Suprapubic skin (tissue), 4 donors: ENCODE measurements at regions not wholly inside any gene's neighbourhood (a gene's known extent, or its start where the extent isn't known, plus 50 kb on each side); places are given as distances from the start of the nearest gene placed in this dataset.

Source experiments
- DNase-seq, 2 donors: peaks; one replicate each; pipeline ENCODE4 v3.0.0-alpha.2; 2019; ENCODE audit warnings: low spot score in 2 of 2
- H3K27ac ChIP-seq: fragments of 200-600 bp; sonication (generic); one replicate; pipeline ENCODE4 v1.5.1; 2019
- H3K27me3 ChIP-seq: fragments of 200-600 bp; sonication (generic); one replicate; pipeline ENCODE4 v1.5.1; 2019
- H3K36me3 ChIP-seq: fragments of 200-600 bp; sonication (generic); one replicate; pipeline ENCODE4 v1.5.1; 2019
- H3K4me1 ChIP-seq: fragments of 200-600 bp; sonication (generic); one replicate; pipeline ENCODE4 v1.5.1; 2019
- H3K4me3 ChIP-seq: fragments of 200-600 bp; sonication (generic); one replicate; pipeline ENCODE4 v1.5.1; 2019; ENCODE audit warnings: mild to moderate bottlenecking
- H3K9me3 ChIP-seq: fragments of 200-600 bp; sonication (generic); one replicate; pipeline ENCODE4 v1.5.1; 2019
- EP300 ChIP-seq: sonication (generic); formaldehyde crosslinking; IDR thresholded peaks from one replicate; pipeline ENCODE4 v1.6.1; 2017; ENCODE audit warnings: antibody characterized with exemption
- POLR2A ChIP-seq, 2 donors: fragments of 450-650 bp; IDR thresholded peaks; one replicate each; pipeline ENCODE4 v1.6.1; 2017; ENCODE audit warnings: antibody characterized with exemption in 2 of 2, mild to moderate bottlenecking in 2 of 2, moderate library complexity in 2 of 2
- POLR2AphosphoS5 ChIP-seq, 3 donors: sonication (generic); formaldehyde crosslinking; IDR thresholded peaks; one replicate each; pipeline ENCODE4 v1.6.1; 2017; ENCODE audit warnings: antibody characterized with exemption in 3 of 3
- WGBS: methylation state at CpG from one replicate; pipeline ENCODE4 v1.1.5; 2018; 5-methylcytosine and 5-hydroxymethylcytosine counted together
- TF ChIP-seq, protein P1 (sequence below), 2 donors: fragments of 200-600 bp in 1 of 2; fragments of 450-650 bp in 1 of 2; sonication (generic) in 1 of 2; IDR thresholded peaks; one replicate each; pipeline ENCODE4 v1.5.1; 2016 to 2019; ENCODE audit warnings: antibody characterized with exemption in 2 of 2, mild to moderate bottlenecking in 1 of 2, moderate library complexity in 1 of 2

DNA sequence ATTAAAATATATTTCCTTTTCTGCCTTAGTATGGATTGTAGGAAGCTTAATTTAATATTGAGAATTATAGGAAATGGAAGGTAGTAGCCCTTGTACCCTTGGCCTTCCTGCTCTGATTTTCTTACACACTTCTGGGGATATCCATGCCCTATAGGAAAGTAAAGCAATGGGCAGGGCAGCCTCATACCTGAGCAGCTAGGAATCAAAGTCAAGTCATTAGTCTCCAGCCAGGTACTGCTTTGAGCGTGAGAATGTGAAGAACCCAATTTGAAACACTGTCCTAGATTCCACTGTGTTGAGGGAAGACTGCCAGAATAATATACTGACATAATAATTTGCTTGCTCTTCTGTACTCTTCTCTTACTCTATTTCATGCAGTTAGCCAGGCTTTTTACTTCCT lies 51.0 kb upstream of the L3MBTL3 start:
- TF ChIP-seq POLR2A (IDR thresholded peaks at IDR 0.05), result no peak
- TF ChIP-seq, protein P1, sequence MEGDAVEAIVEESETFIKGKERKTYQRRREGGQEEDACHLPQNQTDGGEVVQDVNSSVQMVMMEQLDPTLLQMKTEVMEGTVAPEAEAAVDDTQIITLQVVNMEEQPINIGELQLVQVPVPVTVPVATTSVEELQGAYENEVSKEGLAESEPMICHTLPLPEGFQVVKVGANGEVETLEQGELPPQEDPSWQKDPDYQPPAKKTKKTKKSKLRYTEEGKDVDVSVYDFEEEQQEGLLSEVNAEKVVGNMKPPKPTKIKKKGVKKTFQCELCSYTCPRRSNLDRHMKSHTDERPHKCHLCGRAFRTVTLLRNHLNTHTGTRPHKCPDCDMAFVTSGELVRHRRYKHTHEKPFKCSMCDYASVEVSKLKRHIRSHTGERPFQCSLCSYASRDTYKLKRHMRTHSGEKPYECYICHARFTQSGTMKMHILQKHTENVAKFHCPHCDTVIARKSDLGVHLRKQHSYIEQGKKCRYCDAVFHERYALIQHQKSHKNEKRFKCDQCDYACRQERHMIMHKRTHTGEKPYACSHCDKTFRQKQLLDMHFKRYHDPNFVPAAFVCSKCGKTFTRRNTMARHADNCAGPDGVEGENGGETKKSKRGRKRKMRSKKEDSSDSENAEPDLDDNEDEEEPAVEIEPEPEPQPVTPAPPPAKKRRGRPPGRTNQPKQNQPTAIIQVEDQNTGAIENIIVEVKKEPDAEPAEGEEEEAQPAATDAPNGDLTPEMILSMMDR (IDR thresholded peaks at IDR 0.05), result no peak
- no peak for TF ChIP-seq EP300
- TF ChIP-seq POLR2AphosphoS5 (IDR thresholded peaks at IDR 0.05), result no peak
- Histone ChIP-seq H3K9me3 (no peaks in the 10 kb centered on the region), H3K4me3 (no peak overlapping the region), H3K4me1 (no peaks in the 10 kb centered on the region), H3K36me3 (no peaks in the 10 kb centered on the region), H3K27ac (no peak overlapping the region), H3K27me3 (peaks cover 2% of the 10 kb centered on the region)
- 79% methylated on average over 1 of the region's 1 CpG for WGBS
- no peak for DNase-seq

DNA sequence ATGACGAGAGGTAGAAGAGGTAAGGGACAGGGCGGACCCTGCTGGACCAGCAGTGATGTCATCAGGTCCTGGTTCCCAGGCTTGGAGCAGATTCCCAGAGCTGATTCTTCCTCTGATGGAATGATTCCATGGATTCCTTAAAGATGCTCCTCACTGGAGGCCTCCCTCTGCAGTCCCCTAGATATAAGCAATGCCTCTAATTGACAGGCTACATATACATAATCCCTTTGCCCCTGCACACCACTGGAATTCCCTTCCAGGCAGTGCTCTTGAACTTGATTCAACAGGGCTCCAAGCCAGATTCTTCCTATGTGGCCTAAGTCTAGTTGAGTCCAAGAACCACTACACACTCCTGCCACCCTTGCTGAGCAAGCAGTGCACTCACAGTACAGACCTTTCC lies 52.3 kb upstream of the L3MBTL3 start:
- H3K4me1 ChIP-seq, result no peaks in the 10 kb centered on the region
- WGBS, result 86% methylated on average over 2 of the region's 2 CpGs
- no peak for DNase-seq
- H3K9me3 ChIP-seq, result no peaks in the 10 kb centered on the region
- TF ChIP-seq, protein P1 (IDR thresholded peaks at IDR 0.05), result no peak
- TF ChIP-seq POLR2A (IDR thresholded peaks at IDR 0.05) (no peak), EP300 (no peak), POLR2AphosphoS5 (IDR thresholded peaks at IDR 0.05) (no peak)
- H3K27me3 ChIP-seq, result peaks cover 2% of the 10 kb centered on the region
- no peak overlapping the region for H3K27ac ChIP-seq
- H3K4me3 ChIP-seq, result no peak overlapping the region
- H3K36me3 ChIP-seq, result no peaks in the 10 kb centered on the region

DNA sequence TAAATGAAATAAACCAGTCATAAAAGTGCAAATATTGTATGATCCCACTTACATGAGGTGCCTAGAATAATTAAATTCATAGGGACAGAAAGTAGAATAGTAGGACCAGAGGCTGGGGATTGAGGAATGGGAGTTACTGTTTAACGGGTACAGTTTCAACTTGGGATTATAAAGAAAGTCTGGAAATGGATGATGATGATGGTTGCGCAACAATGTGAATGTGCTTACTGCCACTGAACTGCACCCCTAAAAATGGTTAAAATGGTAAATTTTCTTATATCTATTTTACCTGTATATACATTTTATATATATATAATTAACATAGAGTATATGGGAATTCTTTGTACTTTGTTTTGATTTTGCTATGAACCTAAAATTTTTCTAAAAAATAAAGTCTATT lies 53.3 kb upstream of the L3MBTL3 start:
- Histone ChIP-seq H3K9me3 (no peaks in the 10 kb centered on the region), H3K27ac (no peak overlapping the region), H3K4me1 (no peaks in the 10 kb centered on the region), H3K27me3 (peaks cover 2% of the 10 kb centered on the region), H3K4me3 (no peak overlapping the region), H3K36me3 (no peaks in the 10 kb centered on the region)
- no peak for DNase-seq
- TF ChIP-seq POLR2A (IDR thresholded peaks at IDR 0.05) (no peak), EP300 (no peak), POLR2AphosphoS5 (IDR thresholded peaks at IDR 0.05) (no peak)
- TF ChIP-seq, protein P1 (IDR thresholded peaks at IDR 0.05), result no peak
- 94% methylated on average over 2 of the region's 2 CpGs for WGBS

DNA sequence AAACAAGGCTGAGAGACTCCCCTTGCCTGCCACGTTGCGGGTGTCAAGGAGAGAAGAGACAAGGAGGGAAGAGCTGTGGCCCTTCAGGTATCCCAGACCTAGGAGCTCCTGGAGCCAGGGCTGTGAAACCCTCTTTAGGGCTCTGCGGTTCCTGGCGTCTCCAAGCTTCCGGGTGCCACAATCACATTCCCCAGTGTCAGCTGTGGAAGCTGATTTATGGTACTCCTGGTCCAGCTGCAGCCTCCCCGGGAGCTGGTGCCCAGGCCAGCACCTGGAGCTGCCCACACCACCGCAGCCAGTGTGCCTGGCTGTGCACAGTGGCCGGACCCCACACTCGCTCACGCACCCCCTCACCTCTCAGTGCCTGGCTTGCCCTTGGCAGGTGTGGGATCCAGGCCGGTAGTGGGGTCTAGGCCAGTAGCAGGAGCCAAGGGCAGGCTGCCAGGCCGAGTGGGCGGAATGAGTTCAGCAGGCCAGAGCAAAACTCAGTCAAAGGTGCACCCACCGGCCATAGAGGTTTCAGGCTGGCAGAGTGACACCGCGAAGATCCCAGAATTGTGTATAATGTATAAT lies 58.9 kb upstream of the L3MBTL3 start:
- Histone ChIP-seq H3K9me3 (no peaks in the 10 kb centered on the region), H3K4me3 (no peak overlapping the region)
- no peak for DNase-seq

More for the DNA sequence above, 58.9 kb upstream of the L3MBTL3 start:
- Histone ChIP-seq H3K27ac (no peak overlapping the region), H3K4me1 (no peaks in the 10 kb centered on the region), H3K36me3 (no peaks in the 10 kb centered on the region), H3K27me3 (no peaks in the 10 kb centered on the region)
- 76% methylated on average over 13 of the region's 16 CpGs for WGBS
- TF ChIP-seq POLR2AphosphoS5 (IDR thresholded peaks at IDR 0.05), result no peak
- no peak for TF ChIP-seq POLR2A (IDR thresholded peaks at IDR 0.05)
- TF ChIP-seq, protein P1 (IDR thresholded peaks at IDR 0.05), result no peak
- TF ChIP-seq EP300, result no peak
